ENCODE measurements at regions not wholly inside any gene's neighbourhood (a gene's known extent, or its start where the extent isn't known, plus 50 kb on each side); places are given as distances from the start of the nearest gene placed in this dataset.

DNA sequence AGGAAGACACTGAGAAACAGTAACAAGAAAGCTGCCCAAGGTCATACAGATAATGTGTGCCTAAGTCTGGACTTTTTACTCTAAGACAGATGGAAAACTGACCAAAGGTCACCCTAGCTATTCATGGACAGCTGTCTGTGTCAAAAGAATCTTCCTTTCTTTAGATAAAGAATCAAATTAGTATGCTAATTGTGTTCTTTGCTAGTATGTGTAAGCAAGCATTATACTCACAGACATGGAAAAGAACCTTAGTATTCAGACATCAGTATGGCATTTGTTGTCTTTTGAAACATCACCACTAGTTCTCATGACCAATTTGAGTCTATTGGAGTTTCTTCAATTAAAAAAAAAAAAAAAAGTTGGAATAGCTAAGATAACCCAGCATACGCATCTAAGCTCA lies 91.8 kb upstream of the SOX2 start:
- H3K4me1 ChIP-seq, result peaks cover 0 to 9% (median 0%) of the 10 kb centered on the region in 12 donors
- TF ChIP-seq, protein P1, sequence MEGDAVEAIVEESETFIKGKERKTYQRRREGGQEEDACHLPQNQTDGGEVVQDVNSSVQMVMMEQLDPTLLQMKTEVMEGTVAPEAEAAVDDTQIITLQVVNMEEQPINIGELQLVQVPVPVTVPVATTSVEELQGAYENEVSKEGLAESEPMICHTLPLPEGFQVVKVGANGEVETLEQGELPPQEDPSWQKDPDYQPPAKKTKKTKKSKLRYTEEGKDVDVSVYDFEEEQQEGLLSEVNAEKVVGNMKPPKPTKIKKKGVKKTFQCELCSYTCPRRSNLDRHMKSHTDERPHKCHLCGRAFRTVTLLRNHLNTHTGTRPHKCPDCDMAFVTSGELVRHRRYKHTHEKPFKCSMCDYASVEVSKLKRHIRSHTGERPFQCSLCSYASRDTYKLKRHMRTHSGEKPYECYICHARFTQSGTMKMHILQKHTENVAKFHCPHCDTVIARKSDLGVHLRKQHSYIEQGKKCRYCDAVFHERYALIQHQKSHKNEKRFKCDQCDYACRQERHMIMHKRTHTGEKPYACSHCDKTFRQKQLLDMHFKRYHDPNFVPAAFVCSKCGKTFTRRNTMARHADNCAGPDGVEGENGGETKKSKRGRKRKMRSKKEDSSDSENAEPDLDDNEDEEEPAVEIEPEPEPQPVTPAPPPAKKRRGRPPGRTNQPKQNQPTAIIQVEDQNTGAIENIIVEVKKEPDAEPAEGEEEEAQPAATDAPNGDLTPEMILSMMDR (IDR thresholded peaks at IDR 0.05), result no peak
- TF ChIP-seq POLR2A (IDR thresholded peaks at IDR 0.05), result no peak
- H3K36me3 ChIP-seq, result no peaks in the 10 kb centered on the region
- H3K27ac ChIP-seq, result no peak overlapping the region
- no peak overlapping the region for H3K4me3 ChIP-seq
- ATAC-seq, result no peak
- H3K27me3 ChIP-seq, result no peaks in the 10 kb centered on the region
- no peak for DNase-seq
- intact Hi-C loops (cut with DNase I), result no loop called here
- 75 to 91% (median 85%) methylated on average over 1 of the region's 1 CpG for WGBS, 4 donors
- H3K9me3 ChIP-seq, result no peaks in the 10 kb centered on the region

DNA sequence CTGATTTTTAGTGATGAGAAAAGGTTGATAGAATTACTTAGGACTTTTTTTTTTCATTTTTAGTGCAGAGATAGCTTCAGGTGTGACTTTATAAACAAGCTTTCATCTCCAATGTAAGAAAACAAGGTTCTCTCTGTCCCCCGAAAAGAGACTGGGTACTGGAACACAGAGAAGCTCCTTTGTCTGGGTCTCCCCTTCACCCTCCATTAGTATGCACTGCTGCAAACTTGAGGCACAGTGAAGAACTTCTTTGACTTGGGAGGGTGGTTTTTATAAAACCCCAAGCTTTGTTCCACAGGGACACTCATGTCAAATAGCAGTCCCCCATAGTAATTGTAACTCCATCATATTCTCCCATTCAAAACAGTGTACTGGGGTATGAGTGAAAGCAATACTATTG lies 93.5 kb upstream of the SOX2 start:
- Histone ChIP-seq H3K9me3 (no peaks in the 10 kb centered on the region), H3K36me3 (no peaks in the 10 kb centered on the region), H3K27ac (no peak overlapping the region), H3K4me3 (no peak overlapping the region), H3K27me3 (no peaks in the 10 kb centered on the region), H3K4me1 (no peaks in the 10 kb centered on the region)
- intact Hi-C loops (cut with DNase I), result no loop called here
- ATAC-seq (no peak), DNase-seq (no peak)
- WGBS, 4 donors, result 81 to 93% (median 86%) methylated on average over 1 of the region's 1 CpG
- TF ChIP-seq POLR2A (IDR thresholded peaks at IDR 0.05), result no peak
- TF ChIP-seq, protein P1 (IDR thresholded peaks at IDR 0.05), result no peak

GRCh38 chr3:181616088-181617070 lies 95.3 kb upstream of the SOX2 start:
- H3K9me3 ChIP-seq, result no peaks in the 10 kb centered on the region
- WGBS, 4 donors, result 79 to 93% (median 82%) methylated on average over 2 of the region's 2 CpGs
- H3K4me3 ChIP-seq, result no peak overlapping the region
- H3K27ac ChIP-seq, result no peak overlapping the region
- TF ChIP-seq, protein P1 (IDR thresholded peaks at IDR 0.05), result no peak
- TF ChIP-seq POLR2A (IDR thresholded peaks at IDR 0.05), result no peak
- H3K36me3 ChIP-seq, result no peaks in the 10 kb centered on the region
- DNase-seq (no peak), ATAC-seq (no peak)
- H3K27me3 ChIP-seq, result no peaks in the 10 kb centered on the region
- H3K4me1 ChIP-seq, result no peaks in the 10 kb centered on the region
- intact Hi-C loops (cut with DNase I), result no loop called here

- Histone ChIP-seq H3K36me3 (no peaks in the 10 kb centered on the region), H3K27me3 (no peaks in the 10 kb centered on the region), H3K9me3 (no peaks in the 10 kb centered on the region), H3K4me3 (no peak overlapping the region), H3K27ac (no peak overlapping the region), H3K4me1 (no peaks in the 10 kb centered on the region)
- TF ChIP-seq POLR2A (IDR thresholded peaks at IDR 0.05), result no peak
- TF ChIP-seq, protein P1 (IDR thresholded peaks at IDR 0.05), result no peak
- DNase-seq (no peak), ATAC-seq (no peak)
- intact Hi-C loops (cut with DNase I), result no loop called here
These were observed 96.1 kb upstream of the SOX2 start for GRCh38 chr3:181615666-181616065.

Measured in heart left ventricle (tissue), 16 donors.